MCF 10A (cell line): ENCODE measurements at regions not wholly inside any gene's neighbourhood (a gene's known extent, or its start where the extent isn't known, plus 50 kb on each side); places are given as distances from the start of the nearest gene placed in this dataset.

ENCODE experiments used
- BruUV-seq: library from RNA; stranded (reverse); fragments of 400-500 nt; replicated peaks from 2 replicates; lab custom pipeline; 2021; lab: Mats Ljungman, UMichigan
- CTCF ChIA-PET: fragments of 300-600 bp; sonication (Branson Sonifier 250); formaldehyde crosslinking; extraction: SDS; loops from one replicate; lab custom pipeline; 2021; ENCODE audit warnings: antibody characterized with exemption, inconsistent platforms; lab: Yijun Ruan, JAX
- POLR2A ChIA-PET: fragments of 300-600, 350-650 bp; sonication (Branson Sonifier 250); formaldehyde crosslinking; extraction: SDS; loops from one replicate; lab custom pipeline; 2020; ENCODE audit warnings: antibody characterized with exemption, inconsistent platforms; lab: Yijun Ruan, JAX
- DNase-seq: peaks from one replicate; pipeline ENCODE4 v3.0.0-alpha.2; 2018; ENCODE audit not compliant: unreplicated experiment
- H3K27ac Mint-ChIP-seq: one replicate; pipeline ENCODE4 v1.8.0; 2022; ENCODE audit warnings: mild to moderate bottlenecking, low read depth, mixed read lengths; ENCODE audit not compliant: unreplicated experiment
- H3K27me3 Mint-ChIP-seq: one replicate; pipeline ENCODE4 v1.8.0; 2022; ENCODE audit warnings: mixed read lengths; ENCODE audit not compliant: insufficient read depth, unreplicated experiment
- H3K36me3 Mint-ChIP-seq: one replicate; pipeline ENCODE4 v1.8.0; 2022; ENCODE audit warnings: mild to moderate bottlenecking, moderate library complexity, mixed read lengths; ENCODE audit not compliant: insufficient read depth, unreplicated experiment
- H3K4me1 Mint-ChIP-seq: one replicate; pipeline ENCODE4 v1.8.0; 2022; ENCODE audit warnings: mixed read lengths; ENCODE audit not compliant: insufficient read depth, unreplicated experiment
- H3K4me3 Mint-ChIP-seq: one replicate; pipeline ENCODE4 v1.8.0; 2022; ENCODE audit warnings: mild to moderate bottlenecking, moderate library complexity, mixed read lengths; ENCODE audit not compliant: unreplicated experiment
- H3K9me3 Mint-ChIP-seq: one replicate; pipeline ENCODE4 v1.8.0; 2022; ENCODE audit warnings: mixed read lengths; ENCODE audit not compliant: unreplicated experiment
- intact Hi-C: fragments of 100-400 bp; cut with micrococcal nuclease; formaldehyde crosslinking; loops from 2 replicates; pipeline ENCODE4 v1.14.1; 2022
- TF ChIP-seq, protein P1 (sequence below): fragments of 200-600 bp; IDR thresholded peaks from one replicate; pipeline ENCODE4 v1.8.0; 2022; ENCODE audit warnings: antibody characterized with exemption, mild to moderate bottlenecking; ENCODE audit not compliant: unreplicated experiment

DNA sequence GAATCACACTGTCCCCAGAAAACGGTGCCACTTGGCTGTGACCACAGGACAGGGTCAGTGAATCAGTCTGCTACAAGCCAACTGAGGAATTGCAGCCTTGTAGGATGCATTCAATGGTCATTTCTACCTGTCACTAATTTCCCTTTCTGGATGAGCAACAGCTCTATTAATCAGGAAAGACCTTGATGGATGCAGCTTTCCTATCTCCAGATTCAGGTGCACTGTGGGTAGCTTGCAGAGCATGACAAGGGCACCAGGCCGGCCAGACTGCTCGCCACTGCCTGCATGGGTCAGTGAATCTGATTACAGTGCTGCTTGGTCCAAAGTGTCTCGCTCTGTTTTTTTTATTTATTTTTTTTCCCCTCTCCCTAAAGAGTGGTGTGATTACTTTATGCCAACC is 506.8 kb upstream of the AUTS2 start:
- H3K27ac Mint-ChIP-seq: no peak overlapping the region
- CTCF ChIA-PET: no interaction called here
- no peak overlapping the region for H3K4me3 Mint-ChIP-seq
- TF ChIP-seq, protein P1, sequence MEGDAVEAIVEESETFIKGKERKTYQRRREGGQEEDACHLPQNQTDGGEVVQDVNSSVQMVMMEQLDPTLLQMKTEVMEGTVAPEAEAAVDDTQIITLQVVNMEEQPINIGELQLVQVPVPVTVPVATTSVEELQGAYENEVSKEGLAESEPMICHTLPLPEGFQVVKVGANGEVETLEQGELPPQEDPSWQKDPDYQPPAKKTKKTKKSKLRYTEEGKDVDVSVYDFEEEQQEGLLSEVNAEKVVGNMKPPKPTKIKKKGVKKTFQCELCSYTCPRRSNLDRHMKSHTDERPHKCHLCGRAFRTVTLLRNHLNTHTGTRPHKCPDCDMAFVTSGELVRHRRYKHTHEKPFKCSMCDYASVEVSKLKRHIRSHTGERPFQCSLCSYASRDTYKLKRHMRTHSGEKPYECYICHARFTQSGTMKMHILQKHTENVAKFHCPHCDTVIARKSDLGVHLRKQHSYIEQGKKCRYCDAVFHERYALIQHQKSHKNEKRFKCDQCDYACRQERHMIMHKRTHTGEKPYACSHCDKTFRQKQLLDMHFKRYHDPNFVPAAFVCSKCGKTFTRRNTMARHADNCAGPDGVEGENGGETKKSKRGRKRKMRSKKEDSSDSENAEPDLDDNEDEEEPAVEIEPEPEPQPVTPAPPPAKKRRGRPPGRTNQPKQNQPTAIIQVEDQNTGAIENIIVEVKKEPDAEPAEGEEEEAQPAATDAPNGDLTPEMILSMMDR: no peak
- POLR2A ChIA-PET: no interaction called here
- no peaks in the 10 kb centered on the region for H3K4me1 Mint-ChIP-seq
- peaks cover 55% of the 10 kb centered on the region for H3K9me3 Mint-ChIP-seq
- DNase-seq: no peak
- intact Hi-C loops: no loop called here
- no peaks in the 10 kb centered on the region for H3K36me3 Mint-ChIP-seq
- no peaks in the 10 kb centered on the region for H3K27me3 Mint-ChIP-seq
- no TSS peak for BruUV-seq

GRCh38 chr7:69095127-69095526 is 503.1 kb upstream of the AUTS2 start:
- BruUV-seq: no TSS peak
- TF ChIP-seq, protein P1: no peak
- POLR2A ChIA-PET: no interaction called here
- CTCF ChIA-PET: no interaction called here
- no peak for DNase-seq
- H3K36me3 Mint-ChIP-seq: no peaks in the 10 kb centered on the region
- H3K27me3 Mint-ChIP-seq: no peaks in the 10 kb centered on the region
- intact Hi-C loops: no loop called here
- H3K27ac Mint-ChIP-seq: no peak overlapping the region
- peaks cover 41% of the 10 kb centered on the region for H3K9me3 Mint-ChIP-seq
- no peaks in the 10 kb centered on the region for H3K4me1 Mint-ChIP-seq
- no peak overlapping the region for H3K4me3 Mint-ChIP-seq

DNA sequence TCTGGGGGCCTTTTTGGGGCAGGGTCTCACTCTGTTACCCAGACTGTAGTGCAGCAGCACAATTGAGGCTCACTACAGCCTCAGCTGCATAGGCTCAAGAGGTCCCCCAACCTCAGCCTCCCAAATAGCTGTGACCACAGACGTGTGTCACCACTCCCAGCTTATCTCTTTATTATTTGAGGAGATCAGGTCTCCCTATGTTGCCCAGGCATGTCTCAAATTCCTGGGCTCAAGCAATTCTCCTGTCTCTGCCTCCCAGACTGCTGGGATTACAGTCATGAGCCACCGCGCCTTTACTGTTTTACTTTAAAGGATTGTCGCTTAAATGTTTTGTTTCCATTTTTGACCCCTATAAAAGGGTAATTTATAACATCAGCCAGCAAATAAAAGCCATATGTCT is 502.6 kb upstream of the AUTS2 start:
- no peak overlapping the region for H3K4me3 Mint-ChIP-seq
- no peak overlapping the region for H3K27ac Mint-ChIP-seq
- ChIA-PET CTCF (interaction anchor here (0.6 kb wide), 1 partner anchor 893 kb away, joined by 3 read pairs; no protein-coding TSS in a partner anchor), POLR2A (no interaction called here)
- DNase-seq: no peak
- BruUV-seq: no TSS peak
- TF ChIP-seq, protein P1: no peak
- no peaks in the 10 kb centered on the region for H3K4me1 Mint-ChIP-seq
- H3K36me3 Mint-ChIP-seq: no peaks in the 10 kb centered on the region
- H3K9me3 Mint-ChIP-seq: peaks cover 36% of the 10 kb centered on the region
- intact Hi-C loops: no loop called here
- H3K27me3 Mint-ChIP-seq: no peaks in the 10 kb centered on the region

- TF ChIP-seq, protein P1: no peak
- no peaks in the 10 kb centered on the region for H3K36me3 Mint-ChIP-seq
- no peak overlapping the region for H3K27ac Mint-ChIP-seq
- ChIA-PET POLR2A (no interaction called here), CTCF (interaction anchor here (0.6 kb wide), 1 partner anchor 118 kb away, joined by 3 read pairs; no protein-coding TSS in a partner anchor)
- H3K9me3 Mint-ChIP-seq: peaks cover 39% of the 10 kb centered on the region
- BruUV-seq: no TSS peak
- H3K27me3 Mint-ChIP-seq: no peaks in the 10 kb centered on the region
- DNase-seq: no peak
- H3K4me1 Mint-ChIP-seq: no peaks in the 10 kb centered on the region
- no peak overlapping the region for H3K4me3 Mint-ChIP-seq
- intact Hi-C loops: no loop called here
Observed at GRCh38 chr7:69104023-69104422, 494.3 kb upstream of the AUTS2 start.
